ENCODE measurements at regions not wholly inside any gene's neighbourhood (a gene's known extent, or its start where the extent isn't known, plus 50 kb on each side); places are given as distances from the start of the nearest gene placed in this dataset.

- no peak for TF ChIP-seq CTCF (conservative IDR thresholded peaks at IDR 0.05; ENCODE audit: low read depth, low read length)
- no peak overlapping the region for H3K4me3 ChIP-seq (ENCODE audit: low read length)
- no peak for DNase-seq (ENCODE audit: low read depth)
These were observed 144.2 kb upstream of the VSTM2A start for GRCh38 chr7:54397836-54398612.

- no peak overlapping the region for H3K4me3 ChIP-seq (ENCODE audit: low read length)
- DNase-seq (ENCODE audit: low read depth): no peak
- TF ChIP-seq CTCF (conservative IDR thresholded peaks at IDR 0.05; ENCODE audit: low read depth, low read length): no peak
These were observed 143.3 kb upstream of the VSTM2A start for GRCh38 chr7:54398863-54399262.

- no peak for DNase-seq (ENCODE audit: low read depth)
- no peak overlapping the region for H3K4me3 ChIP-seq (ENCODE audit: low read length)
- no peak for TF ChIP-seq CTCF (conservative IDR thresholded peaks at IDR 0.05; ENCODE audit: low read depth, low read length)
These were observed 132.3 kb upstream of the VSTM2A start for GRCh38 chr7:54409917-54410316.

- no peak overlapping the region for H3K4me3 ChIP-seq (ENCODE audit: low read length)
- no peak for DNase-seq (ENCODE audit: low read depth)
- no peak for TF ChIP-seq CTCF (conservative IDR thresholded peaks at IDR 0.05; ENCODE audit: low read depth, low read length)
These were observed 125.5 kb upstream of the VSTM2A start for GRCh38 chr7:54416678-54417077.

GRCh38 chr7:54419209-54419608 is 123.0 kb upstream of the VSTM2A start:
- H3K4me3 ChIP-seq (ENCODE audit: low read length): no peak overlapping the region
- no peak for TF ChIP-seq CTCF (conservative IDR thresholded peaks at IDR 0.05; ENCODE audit: low read depth, low read length)
- no peak for DNase-seq (ENCODE audit: low read depth)

- no peak for TF ChIP-seq CTCF (conservative IDR thresholded peaks at IDR 0.05; ENCODE audit: low read depth, low read length)
- DNase-seq (ENCODE audit: low read depth): no peak
- no peak overlapping the region for H3K4me3 ChIP-seq (ENCODE audit: low read length)
These were observed 115.8 kb upstream of the VSTM2A start for GRCh38 chr7:54426406-54426805.

GRCh38 chr7:54429111-54429510 is 113.1 kb upstream of the VSTM2A start:
- DNase-seq (ENCODE audit: low read depth): no peak
- TF ChIP-seq CTCF (conservative IDR thresholded peaks at IDR 0.05; ENCODE audit: low read depth, low read length): no peak
- H3K4me3 ChIP-seq (ENCODE audit: low read length): no peak overlapping the region

All from retinal pigment epithelial cell (primary cell).